ENCODE measurements at regions not wholly inside any gene's neighbourhood (a gene's known extent, or its start where the extent isn't known, plus 50 kb on each side); places are given as distances from the start of the nearest gene placed in this dataset.
"Not testable (repeated sequence)": the region's sequence is repeated elsewhere in the genome, so short reads cannot be mapped to it uniquely, and the experiment has no call there.

DNA sequence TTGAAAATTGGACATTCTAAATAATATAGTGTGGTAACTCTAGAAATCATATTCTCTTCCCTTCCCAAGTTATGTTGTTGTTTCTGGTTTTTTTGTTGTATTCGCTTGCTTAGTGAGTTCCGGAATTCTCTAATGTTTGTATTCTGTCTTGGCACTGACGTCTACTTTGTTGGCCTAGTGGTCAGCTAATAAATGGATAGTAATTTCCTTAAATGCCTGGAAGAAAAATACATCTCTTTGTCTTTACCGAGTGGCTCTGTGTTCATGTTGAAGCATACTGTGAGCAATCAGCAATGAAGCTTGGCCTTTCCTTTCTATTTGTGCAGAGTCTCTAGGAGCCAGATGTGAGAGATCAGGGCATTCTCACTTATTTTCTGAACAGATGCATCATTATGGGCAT lies 1225.7 kb downstream of the JRKL start:
- Histone ChIP-seq H3K4me1 (no peaks in the 10 kb centered on the region), H3K9me3 (no peaks in the 10 kb centered on the region), H3K4me3 (ENCODE audit: low read depth, low read length) (no peak overlapping the region), H3K27me3 (no peaks in the 10 kb centered on the region), H3K36me3 (no peaks in the 10 kb centered on the region)
- no peak for DNase-seq
- TF ChIP-seq, protein P1, sequence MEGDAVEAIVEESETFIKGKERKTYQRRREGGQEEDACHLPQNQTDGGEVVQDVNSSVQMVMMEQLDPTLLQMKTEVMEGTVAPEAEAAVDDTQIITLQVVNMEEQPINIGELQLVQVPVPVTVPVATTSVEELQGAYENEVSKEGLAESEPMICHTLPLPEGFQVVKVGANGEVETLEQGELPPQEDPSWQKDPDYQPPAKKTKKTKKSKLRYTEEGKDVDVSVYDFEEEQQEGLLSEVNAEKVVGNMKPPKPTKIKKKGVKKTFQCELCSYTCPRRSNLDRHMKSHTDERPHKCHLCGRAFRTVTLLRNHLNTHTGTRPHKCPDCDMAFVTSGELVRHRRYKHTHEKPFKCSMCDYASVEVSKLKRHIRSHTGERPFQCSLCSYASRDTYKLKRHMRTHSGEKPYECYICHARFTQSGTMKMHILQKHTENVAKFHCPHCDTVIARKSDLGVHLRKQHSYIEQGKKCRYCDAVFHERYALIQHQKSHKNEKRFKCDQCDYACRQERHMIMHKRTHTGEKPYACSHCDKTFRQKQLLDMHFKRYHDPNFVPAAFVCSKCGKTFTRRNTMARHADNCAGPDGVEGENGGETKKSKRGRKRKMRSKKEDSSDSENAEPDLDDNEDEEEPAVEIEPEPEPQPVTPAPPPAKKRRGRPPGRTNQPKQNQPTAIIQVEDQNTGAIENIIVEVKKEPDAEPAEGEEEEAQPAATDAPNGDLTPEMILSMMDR (IDR thresholded peaks at IDR 0.05; ENCODE audit: low read depth, low read length) = no peak

DNA sequence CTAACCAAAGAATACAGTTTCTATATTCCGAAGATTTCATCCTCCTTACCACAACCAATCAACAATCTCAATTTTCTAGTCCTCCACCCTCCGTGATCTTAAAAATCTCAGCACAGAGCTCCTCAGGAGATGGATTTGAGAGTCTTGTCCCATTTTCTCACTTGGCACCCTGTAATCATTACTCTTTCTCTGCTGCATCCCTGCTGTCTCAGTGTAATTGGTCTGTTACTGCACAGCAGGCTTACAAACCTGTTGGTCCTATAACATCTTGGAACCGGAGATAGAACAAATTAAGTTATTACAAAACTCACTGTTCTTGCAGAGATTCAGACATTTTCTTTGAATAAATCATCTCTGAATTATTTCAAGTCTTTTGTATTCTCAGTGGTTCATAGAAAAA lies 1227.2 kb downstream of the JRKL start:
- no peaks in the 10 kb centered on the region for H3K36me3 ChIP-seq
- TF ChIP-seq, protein P1 (IDR thresholded peaks at IDR 0.05; ENCODE audit: low read depth, low read length) = no peak
- DNase-seq = no peak
- H3K4me3 ChIP-seq (ENCODE audit: low read depth, low read length) = no peak overlapping the region
- no peaks in the 10 kb centered on the region for H3K9me3 ChIP-seq
- no peaks in the 10 kb centered on the region for H3K27me3 ChIP-seq
- no peaks in the 10 kb centered on the region for H3K4me1 ChIP-seq

DNA sequence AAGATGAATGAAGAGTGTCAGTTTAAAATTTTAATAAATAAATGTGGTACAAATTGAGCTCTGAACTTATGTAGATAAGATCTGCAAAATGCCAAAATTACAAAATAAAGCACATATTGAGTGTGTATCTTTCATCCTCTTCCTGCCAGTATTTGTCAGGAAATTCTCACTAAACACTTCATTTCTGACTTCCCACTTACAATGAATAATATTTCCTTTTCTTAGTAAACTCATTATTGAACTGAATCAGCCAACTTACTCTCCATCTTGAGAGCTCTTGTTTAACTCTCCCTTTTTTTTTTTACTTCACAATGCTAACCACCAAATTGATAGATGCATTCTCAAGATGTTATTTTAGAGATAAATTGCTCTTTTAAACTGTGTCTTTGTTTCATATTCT lies 1230.2 kb downstream of the JRKL start:
- no peaks in the 10 kb centered on the region; the same call in 1 of the 2 replicates for H3K9me3 ChIP-seq
- no peaks in the 10 kb centered on the region; the same call in 1 of the 2 replicates for H3K4me1 ChIP-seq
- TF ChIP-seq, protein P1 (IDR thresholded peaks at IDR 0.05; ENCODE audit: low read depth, low read length) = no peak
- no peaks in the 10 kb centered on the region for H3K27me3 ChIP-seq
- no peak for DNase-seq
- H3K4me3 ChIP-seq (ENCODE audit: low read depth, low read length) = no peak overlapping the region
- no peaks in the 10 kb centered on the region for H3K36me3 ChIP-seq

DNA sequence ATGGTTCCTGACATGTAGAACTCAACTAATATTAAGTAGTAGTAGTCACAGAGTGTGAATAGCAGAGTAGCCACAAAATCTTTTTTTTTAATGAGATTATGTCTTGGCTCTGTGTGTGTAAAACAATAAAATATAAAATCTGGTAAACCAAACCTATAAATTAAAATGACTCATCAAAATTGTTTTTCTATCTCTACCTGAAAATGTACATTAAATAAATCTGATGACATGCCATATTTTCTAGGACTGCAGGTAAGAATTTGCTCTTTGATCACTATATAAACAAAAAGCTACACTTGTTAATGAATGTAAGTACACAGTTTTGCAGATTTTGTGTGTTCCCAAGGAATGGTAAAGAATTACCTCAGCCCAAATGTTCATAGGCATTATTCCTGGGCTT lies 1231.5 kb downstream of the JRKL start:
- DNase-seq = no peak
- Histone ChIP-seq H3K36me3 (no peaks in the 10 kb centered on the region), H3K4me1 (no peaks in the 10 kb centered on the region; the same call in 1 of the 2 replicates), H3K27me3 (no peaks in the 10 kb centered on the region), H3K4me3 (ENCODE audit: low read depth, low read length) (no peak overlapping the region), H3K9me3 (no peaks in the 10 kb centered on the region; the same call in 1 of the 2 replicates)
- TF ChIP-seq, protein P1 (IDR thresholded peaks at IDR 0.05; ENCODE audit: low read depth, low read length) = no peak

DNA sequence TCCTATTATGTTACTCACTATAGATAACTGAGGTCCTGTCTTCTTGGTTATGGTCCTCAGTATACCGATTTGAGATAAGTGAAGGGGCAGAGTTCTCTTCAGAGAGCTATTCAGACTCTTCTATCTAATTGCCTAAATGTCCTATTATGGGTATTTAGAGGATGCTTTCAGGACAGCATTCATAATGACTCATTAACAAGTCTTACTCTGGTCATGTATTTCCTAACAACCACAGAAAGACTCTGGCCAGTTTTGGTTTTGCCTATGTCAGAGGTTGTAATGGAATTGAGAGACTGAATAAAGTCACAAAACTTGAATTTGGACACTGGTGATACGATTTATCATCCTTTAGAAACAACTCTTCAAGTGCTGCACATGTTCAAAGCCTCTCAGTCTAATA lies 1233.0 kb downstream of the JRKL start:
- no peaks in the 10 kb centered on the region; the same call in 1 of the 2 replicates for H3K9me3 ChIP-seq
- no peaks in the 10 kb centered on the region; the same call in 1 of the 2 replicates for H3K4me1 ChIP-seq
- no peaks in the 10 kb centered on the region for H3K27me3 ChIP-seq
- TF ChIP-seq, protein P1 (IDR thresholded peaks at IDR 0.05; ENCODE audit: low read depth, low read length) = no peak
- no peaks in the 10 kb centered on the region for H3K36me3 ChIP-seq
- no peak overlapping the region for H3K4me3 ChIP-seq (ENCODE audit: low read depth, low read length)
- DNase-seq = no peak

DNA sequence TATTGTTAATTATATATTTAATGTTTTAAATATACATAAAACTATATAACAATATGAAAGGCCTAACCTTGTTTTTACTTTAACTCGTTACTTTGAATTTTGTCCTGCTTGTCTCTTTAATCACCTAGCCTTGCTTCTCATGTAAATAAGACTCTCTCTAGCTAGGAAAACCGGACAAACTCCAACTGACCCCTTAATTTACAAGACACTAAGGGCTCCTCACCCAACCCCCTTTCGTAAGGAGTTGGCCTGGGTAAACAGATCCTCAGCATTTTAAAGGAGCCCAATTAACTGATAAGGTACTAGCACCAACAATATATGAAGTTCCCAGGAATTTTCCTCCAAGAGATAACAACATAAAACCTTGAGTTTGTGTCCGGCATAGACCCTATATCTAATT lies 1246.9 kb downstream of the JRKL start:
- not testable (repeated sequence) for H3K36me3 ChIP-seq; H3K27me3 ChIP-seq; H3K9me3 ChIP-seq; DNase-seq; H3K4me1 ChIP-seq; H3K4me3 ChIP-seq (ENCODE audit: low read depth, low read length)

DNA sequence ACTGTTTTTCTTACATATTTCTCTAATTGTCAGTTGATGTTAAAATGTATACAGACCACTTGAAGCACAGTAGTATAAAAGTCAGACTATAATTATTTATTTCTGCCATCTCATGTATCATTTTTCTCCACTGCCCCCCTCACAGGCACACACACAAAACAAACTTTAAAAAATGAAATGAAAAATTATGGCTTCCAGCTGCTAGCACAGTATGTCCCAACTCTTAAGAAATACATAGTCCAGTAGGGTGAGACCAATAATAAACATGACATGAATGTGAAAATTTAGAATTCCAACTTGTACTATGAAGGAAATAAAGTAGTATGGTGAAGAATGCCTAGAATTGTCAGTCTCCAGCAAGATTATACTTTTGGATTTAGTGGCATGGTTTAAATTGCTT lies 1247.9 kb downstream of the JRKL start:
- H3K27me3 ChIP-seq = no peaks in the 10 kb centered on the region

More for the DNA sequence above, 1247.9 kb downstream of the JRKL start:
- H3K4me1 ChIP-seq = no peaks in the 10 kb centered on the region
- DNase-seq = no peak
- no peak overlapping the region for H3K4me3 ChIP-seq (ENCODE audit: low read depth, low read length)
- no peaks in the 10 kb centered on the region for H3K36me3 ChIP-seq
- H3K9me3 ChIP-seq = no peaks in the 10 kb centered on the region
- TF ChIP-seq, protein P1 (IDR thresholded peaks at IDR 0.05; ENCODE audit: low read depth, low read length) = no peak

Measured in BE2C (cell line).